H7 (cell line): ENCODE measurements at regions not wholly inside any gene's neighbourhood (a gene's known extent, or its start where the extent isn't known, plus 50 kb on each side); places are given as distances from the start of the nearest gene placed in this dataset.

Source experiments
- DNase-seq: peaks from one replicate; pipeline ENCODE4 v3.0.0; 2012
- H3K27me3 ChIP-seq: 2 replicates; pipeline ENCODE4 v1.6.0; 2011; ENCODE audit warnings: mild to moderate bottlenecking, low read length; ENCODE audit not compliant: control insufficient read depth, insufficient read depth
- H3K36me3 ChIP-seq: replicated peaks from 2 replicates; pipeline ENCODE4 v1.5.1; 2011; ENCODE audit warnings: low read length; ENCODE audit not compliant: control insufficient read depth, insufficient read depth
- H3K4me3 ChIP-seq: 2 replicates; pipeline ENCODE4 v1.5.1; 2011; ENCODE audit warnings: low read depth, mild to moderate bottlenecking, control low read depth, low read length, moderate library complexity; ENCODE audit not compliant: insufficient read depth

DNA sequence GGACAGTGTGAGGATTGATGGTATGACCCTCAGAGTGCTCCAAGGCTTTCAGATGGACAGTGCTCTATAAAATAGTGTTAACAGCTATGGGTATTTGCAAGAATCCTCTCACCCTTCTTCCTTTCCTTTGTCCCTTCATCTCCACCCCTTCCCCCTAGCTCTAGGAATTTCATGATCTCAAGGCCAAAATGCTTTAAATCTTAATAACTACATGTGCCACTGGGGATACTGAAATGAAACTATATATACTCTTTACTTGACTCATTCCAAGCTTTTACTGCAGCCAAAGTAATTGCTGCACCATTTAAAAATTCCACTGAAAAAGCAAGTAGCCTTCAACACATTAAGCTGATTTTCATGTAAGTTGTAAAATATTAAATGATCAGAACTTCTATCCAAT lies 361.6 kb upstream of the SLC30A5 start:
- no peaks in the 10 kb centered on the region for H3K27me3 ChIP-seq
- H3K4me3 ChIP-seq, result no peak overlapping the region
- DNase-seq, result no peak
- no peaks in the 10 kb centered on the region for H3K36me3 ChIP-seq

DNA sequence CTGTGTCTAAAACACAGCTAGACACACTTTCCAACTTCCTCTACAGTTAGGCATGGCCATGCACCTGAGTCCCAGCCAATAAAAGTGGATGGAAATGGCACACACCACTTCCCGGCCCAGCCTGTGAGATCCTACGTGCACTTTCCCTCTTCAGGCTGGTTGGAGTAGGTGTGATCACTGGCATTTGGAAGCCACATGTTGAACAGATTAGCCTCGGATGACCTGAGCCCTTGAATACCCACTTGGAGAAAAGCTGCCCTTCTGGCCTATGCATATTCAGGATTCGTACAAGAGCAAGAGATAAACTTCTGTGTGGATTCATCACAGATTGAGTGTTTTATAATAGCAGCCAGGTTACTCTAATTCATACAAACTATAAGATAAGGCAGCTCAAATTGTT lies 359.0 kb upstream of the SLC30A5 start:
- H3K36me3 ChIP-seq, result no peaks in the 10 kb centered on the region
- H3K4me3 ChIP-seq, result no peak overlapping the region
- DNase-seq, result no peak
- H3K27me3 ChIP-seq, result no peaks in the 10 kb centered on the region

DNA sequence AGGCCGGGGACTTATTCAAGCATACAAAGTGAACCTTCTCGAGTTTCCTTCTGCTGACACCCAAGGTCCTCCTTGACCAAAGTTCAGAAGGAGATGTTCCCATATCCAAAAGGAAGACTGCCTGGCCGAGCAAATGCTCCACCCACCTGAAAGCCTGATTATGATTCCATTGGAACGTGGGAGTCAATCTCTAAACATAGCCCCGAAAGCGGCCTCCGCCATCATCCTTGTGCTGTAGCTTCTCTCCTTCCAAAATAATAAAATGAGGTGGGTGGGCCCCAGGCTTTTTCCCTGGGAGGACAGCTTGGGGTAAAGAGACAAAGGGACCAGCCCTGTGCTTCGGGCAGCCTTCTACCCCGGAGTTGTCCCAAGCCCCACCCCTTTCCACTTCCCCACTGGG lies 355.6 kb upstream of the SLC30A5 start:
- Histone ChIP-seq H3K4me3 (no peak overlapping the region), H3K36me3 (no peaks in the 10 kb centered on the region), H3K27me3 (no peaks in the 10 kb centered on the region)
- no peak for DNase-seq

DNA sequence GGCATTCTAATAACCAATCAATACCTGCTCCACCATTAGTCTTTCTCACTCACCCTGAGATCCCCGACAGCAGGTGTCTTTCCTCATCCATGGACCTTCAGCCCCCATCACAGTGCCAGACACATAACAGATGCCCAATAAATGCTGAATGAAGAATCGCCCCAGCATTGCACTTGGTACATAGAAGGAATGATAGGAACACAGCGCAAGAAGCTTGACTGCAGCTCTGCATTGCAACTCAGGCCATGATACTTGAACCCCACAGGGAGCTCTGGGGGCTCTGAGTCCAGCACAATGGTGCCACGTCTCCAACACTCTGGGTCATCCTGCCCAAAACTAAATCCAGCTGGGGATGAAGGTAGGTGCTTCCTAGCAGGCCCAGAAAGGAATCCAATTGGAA lies 355.0 kb upstream of the SLC30A5 start:
- no peaks in the 10 kb centered on the region for H3K27me3 ChIP-seq
- no peaks in the 10 kb centered on the region for H3K36me3 ChIP-seq
- DNase-seq, result no peak
- no peak overlapping the region for H3K4me3 ChIP-seq

DNA sequence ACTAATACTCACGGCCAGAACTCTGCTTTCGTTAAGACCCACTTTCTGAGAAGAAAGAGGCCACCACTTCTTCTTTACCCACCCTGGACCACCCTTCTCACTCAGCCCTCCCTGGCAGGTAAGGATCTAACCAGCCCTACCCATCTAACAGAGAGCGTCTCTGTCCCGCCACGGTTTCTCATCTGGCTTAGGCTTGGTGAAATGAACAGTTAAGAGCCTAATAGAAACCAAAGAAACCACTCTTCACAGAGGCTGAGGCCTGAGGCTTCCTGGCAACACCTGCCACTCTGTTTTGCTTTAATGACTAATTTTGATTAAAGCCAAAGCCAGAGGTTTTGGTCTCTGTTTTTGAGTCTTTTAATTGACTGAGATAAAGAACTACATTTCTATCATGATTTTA lies 354.1 kb upstream of the SLC30A5 start:
- DNase-seq, result no peak
- H3K36me3 ChIP-seq, result no peaks in the 10 kb centered on the region
- no peak overlapping the region for H3K4me3 ChIP-seq
- no peaks in the 10 kb centered on the region for H3K27me3 ChIP-seq

DNA sequence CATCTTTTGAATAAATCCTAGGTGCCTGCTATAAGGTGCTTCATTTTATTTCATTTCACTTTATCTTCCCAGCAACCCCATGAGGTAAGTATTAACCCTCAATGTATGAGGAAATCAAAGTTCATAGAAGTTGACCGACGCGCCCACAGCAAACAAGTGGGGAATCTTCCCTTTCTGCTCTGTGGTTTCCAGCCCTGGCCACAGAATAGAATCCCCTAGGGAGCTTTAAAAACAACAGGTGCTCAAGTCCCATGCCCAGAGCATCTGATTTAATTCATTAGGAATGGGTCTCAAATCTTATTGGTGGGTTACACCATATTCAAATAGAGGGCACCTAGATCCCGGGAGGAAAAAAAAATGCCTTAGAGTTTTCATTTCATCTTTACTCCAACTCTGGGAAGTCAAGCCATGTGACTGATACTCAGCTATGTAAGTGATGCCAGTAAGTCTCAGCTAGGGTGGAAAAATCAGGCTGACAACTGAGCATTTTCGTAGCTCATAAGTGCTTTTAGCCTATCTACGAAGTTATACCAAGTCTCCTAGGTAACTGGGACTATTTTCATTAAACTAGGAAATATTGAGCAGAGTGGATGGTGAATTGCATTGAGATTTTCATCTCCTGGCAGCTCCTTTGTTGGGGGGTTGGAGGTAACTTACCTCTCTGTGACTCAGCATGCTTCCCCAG lies 353.4 kb upstream of the SLC30A5 start:
- no peak for DNase-seq
- Histone ChIP-seq H3K36me3 (no peaks in the 10 kb centered on the region), H3K4me3 (no peak overlapping the region), H3K27me3 (no peaks in the 10 kb centered on the region)

DNA sequence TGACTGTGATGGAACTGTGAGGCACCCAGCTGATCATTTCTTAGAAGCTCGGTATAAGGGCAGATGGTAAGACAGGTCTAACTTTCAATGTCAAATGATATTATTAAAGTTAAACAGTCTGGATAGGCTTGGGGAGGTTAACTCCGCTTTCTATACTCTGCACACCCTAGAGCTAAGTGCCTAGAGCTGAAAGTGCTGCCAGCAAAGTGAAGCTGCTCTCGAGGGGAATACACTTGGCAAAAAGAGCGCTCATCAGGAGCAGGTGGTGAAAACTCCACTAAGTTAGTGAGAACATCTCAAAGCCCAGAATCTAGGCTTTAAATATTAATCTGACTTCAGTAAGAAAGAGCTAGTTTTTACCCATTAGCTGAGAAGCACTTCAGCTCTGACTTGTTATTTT lies 349.6 kb upstream of the SLC30A5 start:
- no peak overlapping the region for H3K4me3 ChIP-seq
- no peak for DNase-seq
- no peaks in the 10 kb centered on the region for H3K36me3 ChIP-seq
- H3K27me3 ChIP-seq, result no peaks in the 10 kb centered on the region

DNA sequence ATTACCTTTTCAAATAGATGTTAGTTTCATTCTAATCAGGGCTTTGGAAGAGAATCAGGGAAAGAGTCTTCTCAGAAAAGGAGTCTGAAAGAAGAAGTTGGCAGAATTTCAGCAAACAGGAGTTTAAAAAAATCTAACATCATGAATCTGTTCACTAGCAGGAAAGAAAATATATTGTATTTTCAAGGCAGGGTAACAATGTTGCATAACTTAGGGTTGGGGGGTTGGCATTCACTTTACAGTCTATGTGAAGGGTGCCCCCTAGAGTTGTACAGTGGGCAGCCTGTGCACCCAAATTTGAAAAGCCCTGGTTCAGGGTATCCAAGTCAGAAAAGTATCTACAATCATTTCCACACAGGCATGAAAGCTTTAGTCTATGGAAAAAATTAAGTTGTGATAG lies 348.4 kb upstream of the SLC30A5 start:
- no peak for DNase-seq
- Histone ChIP-seq H3K36me3 (no peaks in the 10 kb centered on the region), H3K4me3 (no peak overlapping the region), H3K27me3 (no peaks in the 10 kb centered on the region)

DNA sequence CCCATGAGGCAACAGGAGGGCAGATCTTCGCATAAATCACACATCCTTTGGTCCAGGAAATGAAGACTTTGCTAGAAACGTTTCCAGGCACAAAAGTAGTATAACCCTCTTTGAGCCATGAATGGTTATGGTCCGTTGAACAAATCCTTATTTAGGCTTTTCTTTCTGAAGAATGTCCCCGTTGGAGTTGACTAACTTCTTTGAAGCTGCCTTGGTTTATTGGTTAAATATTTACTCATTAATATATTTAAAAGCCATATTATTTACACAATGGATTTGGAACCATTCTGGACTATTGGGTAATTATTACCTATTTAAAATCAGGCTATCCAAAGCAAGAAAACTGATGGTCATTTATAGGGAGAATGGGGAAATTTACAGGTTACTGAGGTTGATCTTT lies 347.6 kb upstream of the SLC30A5 start:
- Histone ChIP-seq H3K27me3 (no peaks in the 10 kb centered on the region), H3K36me3 (no peaks in the 10 kb centered on the region), H3K4me3 (no peak overlapping the region)
- DNase-seq, result no peak

DNA sequence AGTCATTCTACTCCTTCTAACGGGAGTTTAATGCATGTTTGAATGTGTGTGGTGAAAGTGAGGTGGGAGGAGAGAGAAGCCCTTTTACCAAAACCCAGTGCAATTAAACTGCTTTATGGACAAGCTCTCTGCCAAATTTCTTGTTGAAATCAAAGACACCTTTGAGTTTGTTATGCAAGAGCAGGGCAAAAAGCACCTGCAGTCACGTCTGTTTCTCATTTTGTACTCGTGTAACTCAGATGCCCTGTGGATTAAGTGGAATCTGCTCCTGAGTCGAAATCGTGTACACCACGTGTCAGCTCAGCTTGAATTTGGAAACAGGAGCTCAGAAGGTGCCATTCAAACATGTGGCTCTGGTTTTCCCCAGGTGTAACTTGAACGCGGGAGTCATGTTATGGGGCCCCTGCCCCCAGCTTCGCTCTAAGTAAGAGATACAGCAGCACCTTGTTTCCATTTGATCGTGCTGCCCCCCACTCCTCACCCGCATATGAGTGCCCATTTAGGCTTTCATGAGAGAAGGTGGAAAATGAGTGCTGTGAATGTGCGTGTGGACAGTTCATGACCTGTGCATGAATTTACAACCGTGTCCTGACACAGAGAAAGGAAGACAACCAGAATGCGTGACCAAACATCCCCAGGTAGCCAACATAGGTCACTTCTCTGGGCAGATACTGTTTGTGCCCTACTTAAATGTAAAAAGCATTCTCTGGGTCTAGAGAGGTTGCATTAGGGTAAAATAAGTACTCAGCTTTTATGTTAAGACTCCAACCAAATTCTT lies 347.0 kb upstream of the SLC30A5 start:
- no peaks in the 10 kb centered on the region for H3K36me3 ChIP-seq
- no peak for DNase-seq
- no peak overlapping the region for H3K4me3 ChIP-seq
- H3K27me3 ChIP-seq, result no peaks in the 10 kb centered on the region

DNA sequence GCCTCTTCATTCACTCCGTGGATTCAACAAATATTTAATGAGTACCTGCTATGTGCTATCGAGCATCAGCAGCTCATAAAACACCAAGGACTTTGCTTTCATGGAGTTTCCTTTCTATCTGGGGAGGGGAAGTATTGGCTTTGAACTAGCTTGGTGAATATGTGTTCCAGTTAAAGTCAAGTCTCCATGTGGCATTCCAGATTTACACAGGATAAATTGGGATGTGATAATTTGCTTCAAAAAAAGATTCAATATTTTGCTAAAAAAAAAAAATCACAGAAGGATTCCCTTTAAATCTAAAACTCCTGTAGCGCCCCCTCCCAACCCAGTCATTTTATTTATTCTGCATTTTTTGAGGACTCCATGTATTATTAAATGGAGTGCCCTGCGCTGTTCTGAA lies 346.3 kb upstream of the SLC30A5 start:
- H3K27me3 ChIP-seq, result no peaks in the 10 kb centered on the region
- no peaks in the 10 kb centered on the region for H3K36me3 ChIP-seq
- no peak overlapping the region for H3K4me3 ChIP-seq
- no peak for DNase-seq

DNA sequence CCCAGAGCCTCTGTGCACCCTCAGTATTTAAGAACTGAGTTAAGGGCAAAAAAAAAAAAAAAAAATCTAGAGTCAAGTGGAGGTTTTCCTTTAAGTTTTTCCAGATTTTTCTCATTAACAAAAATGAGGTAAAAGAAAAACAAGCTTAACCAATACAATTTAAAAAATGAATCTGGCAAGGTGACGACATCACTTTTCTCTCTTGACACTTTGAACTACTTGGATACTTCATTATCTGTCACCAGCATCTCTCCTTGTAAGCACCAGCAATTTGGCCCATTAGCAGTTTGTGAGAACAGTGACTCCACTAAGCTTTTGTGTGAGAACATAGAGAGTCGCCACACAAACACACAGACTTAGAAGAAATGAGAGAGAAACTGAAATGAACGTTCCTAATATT lies 345.7 kb upstream of the SLC30A5 start:
- no peak for DNase-seq
- no peaks in the 10 kb centered on the region for H3K36me3 ChIP-seq

DNA sequence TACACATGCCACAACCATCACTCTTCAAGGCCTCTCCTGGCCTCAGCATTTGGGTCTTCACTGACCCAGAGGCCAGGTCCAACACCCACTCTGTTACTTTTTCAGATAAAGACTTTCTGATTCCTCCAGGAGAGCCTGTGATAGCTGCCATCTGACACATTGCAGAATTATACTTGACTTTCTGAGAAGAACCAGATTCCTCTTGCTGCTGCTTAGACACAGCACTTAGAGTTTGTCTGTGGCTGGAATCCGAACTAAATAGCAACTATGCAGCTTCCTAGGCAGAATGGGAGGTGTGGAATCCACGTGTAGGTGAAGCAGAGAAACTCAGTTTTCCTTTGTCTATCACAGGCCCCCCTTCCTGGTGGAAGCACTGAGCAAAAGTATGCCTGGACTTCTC lies 344.7 kb upstream of the SLC30A5 start:
- DNase-seq, result no peak
- no peaks in the 10 kb centered on the region for H3K27me3 ChIP-seq
- no peaks in the 10 kb centered on the region for H3K36me3 ChIP-seq
- H3K4me3 ChIP-seq, result no peak overlapping the region

More for the DNA sequence above, 345.7 kb upstream of the SLC30A5 start:
- Histone ChIP-seq H3K4me3 (no peak overlapping the region), H3K27me3 (no peaks in the 10 kb centered on the region)

DNA sequence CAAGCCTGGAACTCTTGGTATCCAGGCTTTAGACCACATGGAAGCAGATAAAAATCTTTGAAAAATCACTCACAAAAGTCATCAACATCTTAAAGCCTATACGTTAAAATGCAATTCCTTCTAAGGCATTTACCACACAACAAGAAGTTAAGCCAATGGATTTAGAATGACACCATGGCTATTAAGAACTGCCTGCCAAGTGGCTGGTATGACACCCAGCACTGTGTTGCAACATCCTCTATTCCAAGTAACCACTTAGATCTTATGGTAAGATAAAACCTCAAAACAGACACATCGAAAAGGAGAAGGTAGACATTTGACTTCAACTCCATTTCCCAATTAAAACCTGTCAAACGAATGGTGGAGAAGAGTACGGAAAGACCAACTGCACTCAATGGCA lies 344.2 kb upstream of the SLC30A5 start:
- no peak for DNase-seq
- no peak overlapping the region for H3K4me3 ChIP-seq
- no peaks in the 10 kb centered on the region for H3K27me3 ChIP-seq
- H3K36me3 ChIP-seq, result no peaks in the 10 kb centered on the region

DNA sequence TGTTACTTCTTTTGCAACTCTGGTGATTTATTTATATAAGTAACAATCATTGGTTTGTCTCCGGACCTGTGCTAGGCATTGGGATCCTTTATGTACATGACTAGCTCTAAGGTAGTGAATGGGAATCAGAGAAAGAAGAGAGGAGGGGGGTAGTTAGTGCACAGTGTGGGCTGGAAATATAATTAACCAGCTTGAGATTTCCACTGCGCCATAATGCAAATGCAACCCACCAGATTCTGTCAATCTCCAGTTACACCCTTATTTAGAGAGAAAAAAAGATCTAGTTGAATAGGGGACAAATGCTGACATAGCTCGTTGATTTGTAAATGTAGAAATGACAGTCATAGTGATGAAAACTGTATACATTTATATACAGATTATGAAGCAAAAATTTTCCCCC lies 342.2 kb upstream of the SLC30A5 start:
- Histone ChIP-seq H3K27me3 (no peaks in the 10 kb centered on the region), H3K4me3 (no peak overlapping the region), H3K36me3 (no peaks in the 10 kb centered on the region)
- DNase-seq, result no peak
